K562 (cell line): ENCODE measurements at regions not wholly inside any gene's neighbourhood (a gene's known extent, or its start where the extent isn't known, plus 50 kb on each side); places are given as distances from the start of the nearest gene placed in this dataset.

ENCODE experiments used
- MAX ChIP-seq: sonication (generic); formaldehyde crosslinking; IDR thresholded peaks from 2 replicates; pipeline ENCODE4 v1.9.0; 2022; ENCODE audit warnings: mild to moderate bottlenecking, missing genetic modification reagents
- ZNF778 ChIP-seq: fragments of 450-650 bp; formaldehyde crosslinking; IDR thresholded peaks from 2 replicates; pipeline ENCODE4 v1.4.0; 2020; ENCODE audit warnings: mild to moderate bottlenecking, moderate library complexity

GRCh38 chr7:93690021-93690420 is 115.5 kb upstream of the CALCR start:
- TF ChIP-seq MAX (CRISPR knock-in tag) (no peak), ZNF778 (CRISPR knock-in tag) (no peak)
